ENCODE measurements at regions not wholly inside any gene's neighbourhood (a gene's known extent, or its start where the extent isn't known, plus 50 kb on each side); places are given as distances from the start of the nearest gene placed in this dataset.
"Not testable (repeated sequence)": the region's sequence is repeated elsewhere in the genome, so short reads cannot be mapped to it uniquely, and the experiment has no call there.

DNA sequence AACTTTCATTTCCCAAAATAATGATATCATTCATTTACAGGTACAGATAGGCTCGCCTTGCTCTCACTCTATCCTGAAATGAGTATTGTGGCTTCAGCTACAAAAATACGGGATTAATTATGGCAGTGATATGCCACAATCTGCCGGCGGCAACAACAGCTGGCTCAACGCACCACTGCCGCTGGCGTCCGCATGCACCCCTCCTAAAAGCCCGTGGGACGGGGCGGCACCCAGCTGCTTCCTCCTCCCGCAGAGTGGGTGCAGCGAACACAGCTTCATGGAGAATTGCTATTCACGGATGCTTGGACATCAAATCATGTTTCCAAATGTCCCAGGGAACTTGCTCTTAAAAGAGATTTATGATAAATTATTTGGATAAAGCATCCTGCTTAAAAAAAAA is 266.8 kb downstream of the TEX29 start:
- WGBS (ENCODE audit: insufficient coverage, low coverage, low lambda C conversion rate, missing lambda C conversion rate) = 89% methylated on average over 13 of the region's 14 CpGs
- Histone ChIP-seq H3K36me3 (no peaks in the 10 kb centered on the region), H3K4me1 (no peaks in the 10 kb centered on the region), H3K9me3 (no peaks in the 10 kb centered on the region), H3K27me3 (no peaks in the 10 kb centered on the region), H3K4me3 (no peak overlapping the region), H3K27ac (no peak overlapping the region)
- DNase-seq = no peak
- ATAC-seq = no peak
- TF ChIP-seq POLR2A (IDR thresholded peaks at IDR 0.05) = no peak
- TF ChIP-seq CTCF (IDR thresholded peaks at IDR 0.05) = no peak
- intact Hi-C loops (cut with DNase I) = no loop called here

DNA sequence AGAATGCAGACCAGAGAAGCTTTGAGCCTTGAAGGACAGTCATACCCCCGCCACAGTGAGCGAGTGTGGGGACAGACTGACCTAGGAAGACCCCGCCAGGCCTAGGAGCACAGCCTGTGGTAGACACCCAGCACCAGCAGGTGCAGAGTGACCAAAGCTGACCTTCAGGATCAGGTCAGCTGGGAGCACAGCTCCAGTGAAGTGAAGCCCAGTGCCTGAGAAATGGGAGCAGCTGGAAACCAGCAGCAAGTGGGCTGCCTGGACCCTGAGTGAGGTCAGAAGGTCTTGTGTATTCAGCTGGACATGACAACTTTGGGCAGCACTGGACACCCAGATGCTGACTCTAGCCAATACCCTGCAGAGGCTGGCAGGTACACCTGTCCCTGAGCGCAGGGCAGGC is 268.9 kb downstream of the TEX29 start:
- DNase-seq = no peak
- H3K27ac ChIP-seq = no peak overlapping the region
- no peaks in the 10 kb centered on the region for H3K36me3 ChIP-seq
- intact Hi-C loops (cut with DNase I) = no loop called here
- H3K27me3 ChIP-seq = no peaks in the 10 kb centered on the region
- H3K4me3 ChIP-seq = no peak overlapping the region
- no peak for ATAC-seq
- TF ChIP-seq POLR2A (IDR thresholded peaks at IDR 0.05) (no peak), CTCF (IDR thresholded peaks at IDR 0.05) (no peak)
- WGBS (ENCODE audit: insufficient coverage, low coverage, low lambda C conversion rate, missing lambda C conversion rate) = 68% methylated on average over 3 of the region's 4 CpGs
- no peaks in the 10 kb centered on the region for H3K9me3 ChIP-seq
- no peaks in the 10 kb centered on the region for H3K4me1 ChIP-seq

GRCh38 chr13:111589992-111590391 is 269.6 kb downstream of the TEX29 start:
- TF ChIP-seq CTCF (IDR thresholded peaks at IDR 0.05) (no peak), POLR2A (IDR thresholded peaks at IDR 0.05) (no peak)
- H3K4me3 ChIP-seq = no peak overlapping the region
- DNase-seq (no peak), ATAC-seq (no peak)
- H3K36me3 ChIP-seq = no peaks in the 10 kb centered on the region
- H3K27ac ChIP-seq = no peak overlapping the region
- H3K4me1 ChIP-seq = no peaks in the 10 kb centered on the region
- intact Hi-C loops (cut with DNase I) = no loop called here
- no peaks in the 10 kb centered on the region for H3K9me3 ChIP-seq
- 93% methylated on average over 7 of the region's 7 CpGs for WGBS (ENCODE audit: insufficient coverage, low coverage, low lambda C conversion rate, missing lambda C conversion rate)
- no peaks in the 10 kb centered on the region for H3K27me3 ChIP-seq

- H3K27me3 ChIP-seq = no peaks in the 10 kb centered on the region
- DNase-seq (peak in 1 of 3 donors; percentile 29), ATAC-seq (no peak)
- no peak for TF ChIP-seq CTCF (IDR thresholded peaks at IDR 0.05)
- TF ChIP-seq POLR2A (IDR thresholded peaks at IDR 0.05) = no peak
- no peaks in the 10 kb centered on the region for H3K4me1 ChIP-seq
- H3K27ac ChIP-seq = no peak overlapping the region
- H3K36me3 ChIP-seq = no peaks in the 10 kb centered on the region
- intact Hi-C loops (cut with DNase I) = no loop called here
- 91% methylated on average over 10 of the region's 14 CpGs for WGBS (ENCODE audit: insufficient coverage, low coverage, low lambda C conversion rate, missing lambda C conversion rate)
- no peak overlapping the region for H3K4me3 ChIP-seq
- H3K9me3 ChIP-seq = no peaks in the 10 kb centered on the region
These were observed 270.4 kb downstream of the TEX29 start for GRCh38 chr13:111590796-111591195.

DNA sequence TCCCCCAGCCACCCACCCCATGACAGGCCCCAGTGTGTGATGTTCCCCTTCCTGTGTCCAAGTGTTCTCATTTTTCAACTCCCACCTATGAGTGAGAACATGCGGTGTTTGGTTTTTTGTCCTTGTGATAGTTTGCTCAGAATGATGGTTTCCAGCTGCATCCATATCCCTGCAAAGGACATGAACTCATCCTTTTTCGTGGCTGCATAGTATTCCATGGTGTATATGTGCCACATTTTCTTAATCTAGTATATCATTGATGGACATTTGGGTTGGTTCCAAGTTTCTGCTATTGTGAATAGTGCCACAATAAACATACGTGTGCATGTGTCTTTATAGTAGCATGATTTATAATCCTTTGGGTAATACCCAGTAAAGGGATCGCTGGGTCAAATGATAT is 273.0 kb downstream of the TEX29 start:
- WGBS (ENCODE audit: insufficient coverage, low coverage, low lambda C conversion rate, missing lambda C conversion rate) = 79% methylated on average over 4 of the region's 4 CpGs

More for the DNA sequence above, 273.0 kb downstream of the TEX29 start:
- H3K27me3 ChIP-seq; DNase-seq; H3K27ac ChIP-seq; ATAC-seq; H3K36me3 ChIP-seq; H3K4me3 ChIP-seq; H3K9me3 ChIP-seq; intact Hi-C loops (cut with DNase I); H3K4me1 ChIP-seq: not testable (repeated sequence)
